ENCODE measurements at regions not wholly inside any gene's neighbourhood (a gene's known extent, or its start where the extent isn't known, plus 50 kb on each side); places are given as distances from the start of the nearest gene placed in this dataset.

DNA sequence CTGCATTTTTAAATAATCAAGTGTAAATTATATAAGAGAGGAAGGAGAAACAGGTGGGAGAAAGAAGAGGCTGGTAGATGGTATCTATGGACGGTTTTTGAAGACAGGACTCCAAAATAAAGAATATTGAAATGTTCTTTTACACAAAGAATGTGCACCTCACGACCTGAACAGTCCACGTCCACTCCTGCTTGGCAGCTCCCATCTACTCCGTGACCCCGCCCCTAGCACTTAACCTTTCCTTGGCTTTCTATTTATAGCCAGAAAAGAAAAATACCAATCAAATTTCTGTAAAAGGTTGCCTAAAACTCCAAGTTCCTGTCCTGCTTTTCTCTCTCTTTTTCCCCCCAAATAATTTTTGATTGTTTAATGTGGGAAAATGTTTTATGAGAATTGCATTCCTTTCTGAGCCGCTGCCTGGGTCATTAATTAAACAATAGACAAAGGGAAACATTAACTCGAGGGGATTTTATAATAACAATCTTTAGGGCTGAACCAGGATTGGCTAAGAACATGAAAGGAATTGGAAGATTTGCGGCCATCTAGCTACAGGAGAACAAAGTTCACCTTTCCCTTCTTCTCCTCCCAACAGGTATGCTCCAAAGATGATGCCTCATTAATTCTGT lies 173.6 kb upstream of the MAP3K1 start:
- H3K4me1 ChIP-seq (ENCODE audit: control insufficient read depth, insufficient read depth, low read length), result no peaks in the 10 kb centered on the region

GRCh38 chr5:56640763-56641406 lies 174.5 kb upstream of the MAP3K1 start:
- Histone ChIP-seq H3K9me3 (replicated peaks; ENCODE audit: control insufficient read depth, low read depth, low read length) (no peaks in the 10 kb centered on the region), H3K27me3 (ENCODE audit: control insufficient read depth, insufficient read depth, low read length) (no peaks in the 10 kb centered on the region), H3K36me3 (ENCODE audit: control insufficient read depth, insufficient read depth, low read length) (no peaks in the 10 kb centered on the region), H3K4me1 (ENCODE audit: control insufficient read depth, insufficient read depth, low read length) (no peaks in the 10 kb centered on the region), H3K4me3 (ENCODE audit: low read length) (no peak overlapping the region), H3K27ac (ENCODE audit: low read length) (no peak overlapping the region)
- peak; percentile 56 for DNase-seq
- WGBS (ENCODE audit: insufficient coverage), result 68% methylated on average over 3 of the region's 3 CpGs

More for the DNA sequence above, 173.6 kb upstream of the MAP3K1 start:
- 60% methylated on average over 4 of the region's 8 CpGs for WGBS (ENCODE audit: insufficient coverage)
- H3K36me3 ChIP-seq (ENCODE audit: control insufficient read depth, insufficient read depth, low read length), result no peaks in the 10 kb centered on the region
- H3K27ac ChIP-seq (ENCODE audit: low read length), result no peak overlapping the region
- no peaks in the 10 kb centered on the region for H3K9me3 ChIP-seq (replicated peaks; ENCODE audit: control insufficient read depth, low read depth, low read length)
- H3K27me3 ChIP-seq (ENCODE audit: control insufficient read depth, insufficient read depth, low read length), result no peaks in the 10 kb centered on the region
- no peak for DNase-seq
- no peak overlapping the region for H3K4me3 ChIP-seq (ENCODE audit: low read length)

- no peaks in the 10 kb centered on the region for H3K9me3 ChIP-seq (replicated peaks; ENCODE audit: control insufficient read depth, low read depth, low read length)
- H3K36me3 ChIP-seq (ENCODE audit: control insufficient read depth, insufficient read depth, low read length), result no peaks in the 10 kb centered on the region
- H3K27me3 ChIP-seq (ENCODE audit: control insufficient read depth, insufficient read depth, low read length), result no peaks in the 10 kb centered on the region
- H3K27ac ChIP-seq (ENCODE audit: low read length), result no peak overlapping the region
- no peaks in the 10 kb centered on the region for H3K4me1 ChIP-seq (ENCODE audit: control insufficient read depth, insufficient read depth, low read length)
- DNase-seq, result no peak
- no CpG with 5 or more reads among the region's 2 CpGs for WGBS (ENCODE audit: insufficient coverage)
- no peak overlapping the region for H3K4me3 ChIP-seq (ENCODE audit: low read length)
Measured at GRCh38 chr5:56639476-56639875, 175.9 kb upstream of the MAP3K1 start.

GRCh38 chr5:56638768-56639238 lies 176.5 kb upstream of the MAP3K1 start:
- no peaks in the 10 kb centered on the region for H3K9me3 ChIP-seq (replicated peaks; ENCODE audit: control insufficient read depth, low read depth, low read length)
- no peak for DNase-seq
- no peaks in the 10 kb centered on the region for H3K27me3 ChIP-seq (ENCODE audit: control insufficient read depth, insufficient read depth, low read length)
- 81% methylated on average over 5 of the region's 5 CpGs for WGBS (ENCODE audit: insufficient coverage)
- H3K27ac ChIP-seq (ENCODE audit: low read length), result no peak overlapping the region
- H3K4me3 ChIP-seq (ENCODE audit: low read length), result no peak overlapping the region
- no peaks in the 10 kb centered on the region for H3K4me1 ChIP-seq (ENCODE audit: control insufficient read depth, insufficient read depth, low read length)
- H3K36me3 ChIP-seq (ENCODE audit: control insufficient read depth, insufficient read depth, low read length), result no peaks in the 10 kb centered on the region

DNA sequence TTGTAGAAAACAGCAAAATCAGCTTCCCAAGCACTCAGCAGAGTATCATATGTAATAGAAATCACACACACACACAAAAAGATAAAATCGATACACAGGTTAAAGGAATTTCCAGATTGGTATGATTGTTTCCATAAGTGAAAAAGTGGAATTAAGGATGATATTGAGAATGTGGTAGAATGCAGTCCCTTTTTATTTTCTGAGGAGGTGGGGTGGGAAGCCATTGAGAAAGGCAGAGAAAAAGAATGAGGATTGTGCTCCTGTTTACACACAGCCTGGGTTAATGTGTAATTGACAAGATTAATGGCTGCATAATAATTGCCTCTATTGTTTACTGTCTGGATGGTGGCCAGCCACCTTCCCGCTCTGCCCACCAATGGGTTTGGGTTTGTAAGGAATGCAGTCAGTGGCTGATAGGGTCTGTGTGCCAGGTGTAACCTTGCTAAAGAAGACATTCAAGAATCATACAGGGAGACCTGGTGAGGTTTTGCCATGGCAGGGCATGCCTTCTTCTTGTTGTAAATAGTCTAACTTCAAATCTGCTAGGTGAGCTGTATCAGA lies 177.2 kb upstream of the MAP3K1 start:
- WGBS (ENCODE audit: insufficient coverage), result no CpG with 5 or more reads among the region's 2 CpGs
- Histone ChIP-seq H3K9me3 (replicated peaks; ENCODE audit: control insufficient read depth, low read depth, low read length) (no peaks in the 10 kb centered on the region), H3K36me3 (ENCODE audit: control insufficient read depth, insufficient read depth, low read length) (no peaks in the 10 kb centered on the region), H3K4me1 (ENCODE audit: control insufficient read depth, insufficient read depth, low read length) (no peaks in the 10 kb centered on the region), H3K4me3 (ENCODE audit: low read length) (no peak overlapping the region), H3K27me3 (ENCODE audit: control insufficient read depth, insufficient read depth, low read length) (no peaks in the 10 kb centered on the region), H3K27ac (ENCODE audit: low read length) (no peak overlapping the region)
- no peak for DNase-seq

- H3K36me3 ChIP-seq (ENCODE audit: control insufficient read depth, insufficient read depth, low read length), result no peaks in the 10 kb centered on the region
- no CpG with 5 or more reads among the region's 3 CpGs for WGBS (ENCODE audit: insufficient coverage)
- H3K4me1 ChIP-seq (ENCODE audit: control insufficient read depth, insufficient read depth, low read length), result no peaks in the 10 kb centered on the region
- no peak overlapping the region for H3K4me3 ChIP-seq (ENCODE audit: low read length)
- no peaks in the 10 kb centered on the region for H3K27me3 ChIP-seq (ENCODE audit: control insufficient read depth, insufficient read depth, low read length)
- no peaks in the 10 kb centered on the region for H3K9me3 ChIP-seq (replicated peaks; ENCODE audit: control insufficient read depth, low read depth, low read length)
- no peak for DNase-seq
- no peak overlapping the region for H3K27ac ChIP-seq (ENCODE audit: low read length)
Measured at GRCh38 chr5:56637321-56637920, 177.9 kb upstream of the MAP3K1 start.

DNA sequence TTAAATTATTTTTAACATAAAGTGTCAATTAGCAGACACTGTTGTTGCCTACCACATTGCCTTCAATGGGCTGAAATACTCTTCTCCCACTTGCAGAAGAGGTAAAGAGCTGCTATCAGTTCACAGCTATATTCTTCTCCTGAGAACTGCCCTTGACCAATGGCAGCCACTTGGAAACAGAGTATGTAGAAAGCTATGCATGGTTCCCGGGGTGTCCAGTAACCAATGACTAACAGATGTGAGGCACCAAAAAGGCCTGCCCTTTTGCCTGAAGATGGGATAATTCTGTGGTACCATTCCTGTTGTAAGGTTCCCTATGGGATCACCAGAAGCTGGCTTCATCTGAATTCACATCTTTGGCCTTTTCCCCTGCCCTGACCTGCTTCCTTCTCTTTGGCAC lies 181.4 kb upstream of the MAP3K1 start:
- H3K27me3 ChIP-seq (ENCODE audit: control insufficient read depth, insufficient read depth, low read length), result no peaks in the 10 kb centered on the region
- WGBS (ENCODE audit: insufficient coverage), result 20% methylated on average over 1 of the region's 1 CpG
- no peaks in the 10 kb centered on the region for H3K4me1 ChIP-seq (ENCODE audit: control insufficient read depth, insufficient read depth, low read length)
- H3K36me3 ChIP-seq (ENCODE audit: control insufficient read depth, insufficient read depth, low read length), result no peaks in the 10 kb centered on the region
- H3K4me3 ChIP-seq (ENCODE audit: low read length), result no peak overlapping the region
- no peaks in the 10 kb centered on the region for H3K9me3 ChIP-seq (replicated peaks; ENCODE audit: control insufficient read depth, low read depth, low read length)
- no peak for DNase-seq
- H3K27ac ChIP-seq (ENCODE audit: low read length), result no peak overlapping the region

DNA sequence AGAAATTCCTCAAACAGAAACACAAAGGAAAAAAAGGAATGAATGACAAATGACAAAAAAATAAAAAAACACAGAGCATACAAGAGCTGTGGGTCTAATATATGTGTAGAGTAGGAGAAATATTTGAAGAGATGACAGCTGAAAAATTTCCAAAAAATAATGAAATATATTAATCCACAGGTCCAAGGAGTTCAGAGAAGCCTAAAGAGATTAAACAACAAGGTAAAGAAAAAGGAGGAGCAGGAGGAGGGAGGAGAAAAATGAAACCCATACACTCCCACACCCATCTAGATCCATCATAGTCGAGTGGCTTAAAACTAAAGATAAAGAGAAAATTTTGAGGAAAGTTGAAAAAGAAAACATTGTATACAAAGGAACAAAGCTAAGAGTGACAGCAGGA lies 182.4 kb upstream of the MAP3K1 start:
- Histone ChIP-seq H3K4me1 (ENCODE audit: control insufficient read depth, insufficient read depth, low read length) (no peaks in the 10 kb centered on the region), H3K27me3 (ENCODE audit: control insufficient read depth, insufficient read depth, low read length) (no peaks in the 10 kb centered on the region), H3K4me3 (ENCODE audit: low read length) (no peak overlapping the region), H3K9me3 (replicated peaks; ENCODE audit: control insufficient read depth, low read depth, low read length) (no peaks in the 10 kb centered on the region), H3K27ac (ENCODE audit: low read length) (no peak overlapping the region), H3K36me3 (ENCODE audit: control insufficient read depth, insufficient read depth, low read length) (no peaks in the 10 kb centered on the region)
- DNase-seq, result no peak
- WGBS (ENCODE audit: insufficient coverage), result no CpG with 5 or more reads among the region's 1 CpG

DNA sequence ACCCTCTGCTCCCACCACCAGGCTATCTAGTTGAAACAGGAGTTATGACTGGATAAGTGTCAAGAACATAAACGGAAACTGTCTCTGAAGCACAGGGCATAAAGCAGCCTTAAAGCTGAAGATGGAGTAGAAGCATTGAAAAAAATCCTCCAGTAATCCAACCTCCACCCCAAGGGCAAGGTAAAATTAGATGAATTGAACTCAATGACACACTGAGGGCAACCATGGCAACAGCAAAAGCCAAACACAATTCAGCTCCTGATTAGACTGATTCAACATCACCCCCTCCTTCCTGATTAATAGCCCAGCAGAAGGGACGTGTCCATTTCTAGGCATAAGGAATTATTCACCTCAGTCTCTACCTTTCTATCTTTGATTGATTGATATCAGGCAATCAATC lies 183.2 kb upstream of the MAP3K1 start:
- no peaks in the 10 kb centered on the region for H3K27me3 ChIP-seq (ENCODE audit: control insufficient read depth, insufficient read depth, low read length)
- no peaks in the 10 kb centered on the region for H3K4me1 ChIP-seq (ENCODE audit: control insufficient read depth, insufficient read depth, low read length)
- no peaks in the 10 kb centered on the region for H3K9me3 ChIP-seq (replicated peaks; ENCODE audit: control insufficient read depth, low read depth, low read length)
- H3K36me3 ChIP-seq (ENCODE audit: control insufficient read depth, insufficient read depth, low read length), result no peaks in the 10 kb centered on the region
- no peak overlapping the region for H3K27ac ChIP-seq (ENCODE audit: low read length)
- WGBS (ENCODE audit: insufficient coverage), result no CpG with 5 or more reads among the region's 2 CpGs
- no peak overlapping the region for H3K4me3 ChIP-seq (ENCODE audit: low read length)
- DNase-seq, result no peak

DNA sequence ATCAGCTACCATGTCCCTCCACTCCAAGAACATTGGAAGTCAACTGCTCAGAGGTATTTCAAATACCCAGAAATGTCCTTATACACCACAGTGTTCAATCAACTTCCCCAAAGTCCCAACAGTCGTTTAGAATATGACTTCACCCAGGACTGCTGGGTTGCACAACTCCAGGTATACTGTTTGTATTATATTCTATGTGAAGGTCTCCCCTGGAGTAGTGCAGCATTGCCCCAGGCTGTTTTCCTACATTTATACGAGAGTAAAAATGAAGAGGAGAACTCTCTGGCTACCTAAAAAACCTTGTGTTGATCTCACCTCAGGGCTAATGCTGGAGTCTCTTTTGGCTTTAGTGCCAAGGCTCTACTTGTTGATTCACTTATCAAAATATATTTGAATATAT lies 183.6 kb upstream of the MAP3K1 start:
- no peak for DNase-seq
- Histone ChIP-seq H3K4me1 (ENCODE audit: control insufficient read depth, insufficient read depth, low read length) (no peaks in the 10 kb centered on the region), H3K9me3 (replicated peaks; ENCODE audit: control insufficient read depth, low read depth, low read length) (no peaks in the 10 kb centered on the region), H3K4me3 (ENCODE audit: low read length) (no peak overlapping the region), H3K27me3 (ENCODE audit: control insufficient read depth, insufficient read depth, low read length) (no peaks in the 10 kb centered on the region), H3K27ac (ENCODE audit: low read length) (no peak overlapping the region), H3K36me3 (ENCODE audit: control insufficient read depth, insufficient read depth, low read length) (no peaks in the 10 kb centered on the region)
- no CpG with 5 or more reads among the region's 2 CpGs for WGBS (ENCODE audit: insufficient coverage)

All from muscle of leg (tissue), 3 donors.